SK-N-SH treated with all-trans-retinoic acid at 6 μM for 48 hours (cell line): ENCODE measurements at regions not wholly inside any gene's neighbourhood (a gene's known extent, or its start where the extent isn't known, plus 50 kb on each side); places are given as distances from the start of the nearest gene placed in this dataset.

Source experiments
- ATAC-seq: fragments of 200-7000 bp; cut with Tn5 transposase; 3 replicates; pipeline ENCODE4 v1.9.1; 2020; ENCODE audit warnings: mild to moderate bottlenecking, moderate library complexity
- BACH2 ChIP-seq: fragments of 250-450 bp; sonication (Bioruptor Pico); IDR thresholded peaks from 2 replicates; pipeline ENCODE4 v1.9.0; 2021; ENCODE audit warnings: mild to moderate bottlenecking, borderline replicate concordance
- CREB5 ChIP-seq: fragments of 250-450 bp; sonication (Bioruptor Pico); IDR thresholded peaks from 2 replicates; pipeline ENCODE4 v1.5.1; 2020; ENCODE audit warnings: low read depth, mild to moderate bottlenecking, moderate library complexity
- CSRNP3 ChIP-seq: fragments of 250-450 bp; sonication (Bioruptor Pico); IDR thresholded peaks from 2 replicates; pipeline ENCODE4 v1.5.1; 2021; ENCODE audit warnings: mild to moderate bottlenecking, moderate library complexity
- ESRRG ChIP-seq: fragments of 250-450 bp; sonication (Bioruptor Pico); IDR thresholded peaks from 2 replicates; pipeline ENCODE4 v1.6.1; 2021; ENCODE audit warnings: mild to moderate bottlenecking
- GLIS3 ChIP-seq: fragments of 250-450 bp; sonication (Bioruptor Pico); IDR thresholded peaks from 2 replicates; pipeline ENCODE4 v1.5.0; 2020; ENCODE audit warnings: mild to moderate bottlenecking, moderate library complexity
- ISL1 ChIP-seq: fragments of 250-450 bp; sonication (Bioruptor Pico); IDR thresholded peaks from 2 replicates; pipeline ENCODE4 v2.1.2; 2022; ENCODE audit warnings: mild to moderate bottlenecking, moderate library complexity
- PPARA ChIP-seq: fragments of 250-450 bp; sonication (Bioruptor Pico); IDR thresholded peaks from 2 replicates; pipeline ENCODE4 v1.5.0; 2020; ENCODE audit warnings: mild to moderate bottlenecking, borderline replicate concordance
- RARB ChIP-seq: fragments of 250-450 bp; sonication (Bioruptor Pico); IDR thresholded peaks from 2 replicates; pipeline ENCODE4 v1.8.0; 2021; ENCODE audit warnings: mild to moderate bottlenecking, moderate library complexity
- TCF4 ChIP-seq: fragments of 250-450 bp; sonication (Bioruptor Pico); IDR thresholded peaks from 2 replicates; pipeline ENCODE4 v1.8.0; 2021; ENCODE audit warnings: mild to moderate bottlenecking, moderate library complexity, borderline replicate concordance
- TOX ChIP-seq: fragments of 250-450 bp; sonication (Bioruptor Pico); IDR thresholded peaks from 2 replicates; pipeline ENCODE4 v1.8.0; 2021; ENCODE audit warnings: mild to moderate bottlenecking, moderate library complexity, borderline replicate concordance
- TSHZ2 ChIP-seq: fragments of 250-450 bp; sonication (Bioruptor Pico); IDR thresholded peaks from 2 replicates; pipeline ENCODE4 v1.5.0; 2020; ENCODE audit warnings: mild to moderate bottlenecking, moderate library complexity
- ZFP30 ChIP-seq: fragments of 450-650 bp; formaldehyde crosslinking; IDR thresholded peaks from 2 replicates; pipeline ENCODE4 v1.5.0; 2022; ENCODE audit warnings: mild to moderate bottlenecking, moderate library complexity
- ZNF565 ChIP-seq: fragments of 450-650 bp; formaldehyde crosslinking; conservative IDR thresholded peaks from 2 replicates; pipeline ENCODE4 v1.5.0; 2020; ENCODE audit warnings: low read depth, mild to moderate bottlenecking, moderate library complexity
- ZNF8 ChIP-seq: fragments of 450-650 bp; formaldehyde crosslinking; IDR thresholded peaks from 2 replicates; pipeline ENCODE4 v1.5.0; 2020; ENCODE audit warnings: mild to moderate bottlenecking, moderate library complexity

GRCh38 chr4:157425897-157426296 lies 205.4 kb downstream of the GRIA2 start (continued):
- TF ChIP-seq TSHZ2 (CRISPR knock-in tag) (no peak), ZFP30 (no peak)

- ATAC-seq = no peak
- no peak for TF ChIP-seq RARB (CRISPR knock-in tag)
- TF ChIP-seq ESRRG (CRISPR knock-in tag) = no peak
- no peak for TF ChIP-seq TCF4 (CRISPR knock-in tag)
- no peak for TF ChIP-seq ZNF8 (CRISPR knock-in tag)
- no peak for TF ChIP-seq PPARA
- no peak for TF ChIP-seq BACH2 (CRISPR knock-in tag)
- no peak for TF ChIP-seq ISL1 (CRISPR knock-in tag)
- TF ChIP-seq, all 23 proteins: peak for 0
Measured at GRCh38 chr4:157423526-157424020, 203.0 kb downstream of the GRIA2 start.

GRCh38 chr4:157421365-157421764 lies 200.8 kb downstream of the GRIA2 start:
- no peak for TF ChIP-seq ZNF565 (CRISPR knock-in tag)
- TF ChIP-seq TOX (CRISPR knock-in tag) = no peak
- TF ChIP-seq ISL1 (CRISPR knock-in tag) = no peak
- no peak for TF ChIP-seq RARB (CRISPR knock-in tag)
- TF ChIP-seq CSRNP3 (CRISPR knock-in tag) = no peak
- no peak for TF ChIP-seq GLIS3 (CRISPR knock-in tag)
- no peak for TF ChIP-seq CREB5 (CRISPR knock-in tag)
- TF ChIP-seq TCF4 (CRISPR knock-in tag) = no peak
- TF ChIP-seq, all 23 proteins: peak for 0
- ATAC-seq = no peak
